Epithelial cell of proximal tubule (primary cell): ENCODE measurements at regions not wholly inside any gene's neighbourhood (a gene's known extent, or its start where the extent isn't known, plus 50 kb on each side); places are given as distances from the start of the nearest gene placed in this dataset.

Experiments
- DNase-seq: peaks from one replicate; pipeline ENCODE4 v3.0.0-alpha.2; 2011; ENCODE audit warnings: low read depth
- H3K4me3 ChIP-seq: 2 replicates; pipeline ENCODE4 v1.5.1; 2011; ENCODE audit warnings: low read depth, mild to moderate bottlenecking, low read length
- TF ChIP-seq, protein P1 (sequence below): conservative IDR thresholded peaks from 2 replicates; pipeline ENCODE4 v1.5.1; 2012; ENCODE audit warnings: low read depth, mild to moderate bottlenecking, low read length

DNA sequence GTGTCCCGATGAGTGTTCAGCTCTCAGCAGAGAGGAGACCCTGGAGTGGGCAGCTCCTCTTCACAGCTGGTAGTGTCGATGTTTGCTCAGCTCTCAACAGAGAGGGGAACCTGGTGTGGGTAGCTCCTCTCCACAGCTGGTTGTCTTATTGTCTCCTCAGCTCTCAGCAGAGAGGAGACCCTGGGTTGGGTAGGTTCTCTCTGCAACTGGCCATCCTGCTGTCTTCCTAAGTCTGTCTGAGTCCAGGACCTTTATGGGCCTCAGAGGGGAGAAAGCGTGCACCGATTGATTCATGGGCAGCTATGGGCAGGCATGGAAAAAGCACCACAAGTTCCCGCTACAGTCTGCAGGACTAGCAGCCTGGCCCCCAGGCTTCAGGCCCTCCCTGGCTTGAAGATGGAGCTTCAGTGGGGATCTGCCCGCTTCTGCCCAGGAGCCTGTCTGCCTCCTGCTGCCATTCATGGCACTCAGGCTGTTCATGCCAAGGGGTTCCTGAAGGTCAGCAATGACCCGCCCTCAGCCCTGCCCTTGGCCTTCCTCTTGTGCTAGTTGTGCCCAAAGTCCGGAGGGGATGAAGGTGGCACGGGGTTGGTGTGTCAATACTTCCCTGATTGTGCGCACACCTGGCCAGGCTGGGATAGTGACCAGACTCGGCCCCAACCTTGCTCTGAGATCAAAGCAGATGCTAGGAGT, 224.2 kb downstream of the KCNC2 start:
- DNase-seq = no peak
- TF ChIP-seq, protein P1, sequence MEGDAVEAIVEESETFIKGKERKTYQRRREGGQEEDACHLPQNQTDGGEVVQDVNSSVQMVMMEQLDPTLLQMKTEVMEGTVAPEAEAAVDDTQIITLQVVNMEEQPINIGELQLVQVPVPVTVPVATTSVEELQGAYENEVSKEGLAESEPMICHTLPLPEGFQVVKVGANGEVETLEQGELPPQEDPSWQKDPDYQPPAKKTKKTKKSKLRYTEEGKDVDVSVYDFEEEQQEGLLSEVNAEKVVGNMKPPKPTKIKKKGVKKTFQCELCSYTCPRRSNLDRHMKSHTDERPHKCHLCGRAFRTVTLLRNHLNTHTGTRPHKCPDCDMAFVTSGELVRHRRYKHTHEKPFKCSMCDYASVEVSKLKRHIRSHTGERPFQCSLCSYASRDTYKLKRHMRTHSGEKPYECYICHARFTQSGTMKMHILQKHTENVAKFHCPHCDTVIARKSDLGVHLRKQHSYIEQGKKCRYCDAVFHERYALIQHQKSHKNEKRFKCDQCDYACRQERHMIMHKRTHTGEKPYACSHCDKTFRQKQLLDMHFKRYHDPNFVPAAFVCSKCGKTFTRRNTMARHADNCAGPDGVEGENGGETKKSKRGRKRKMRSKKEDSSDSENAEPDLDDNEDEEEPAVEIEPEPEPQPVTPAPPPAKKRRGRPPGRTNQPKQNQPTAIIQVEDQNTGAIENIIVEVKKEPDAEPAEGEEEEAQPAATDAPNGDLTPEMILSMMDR = no peak

DNA sequence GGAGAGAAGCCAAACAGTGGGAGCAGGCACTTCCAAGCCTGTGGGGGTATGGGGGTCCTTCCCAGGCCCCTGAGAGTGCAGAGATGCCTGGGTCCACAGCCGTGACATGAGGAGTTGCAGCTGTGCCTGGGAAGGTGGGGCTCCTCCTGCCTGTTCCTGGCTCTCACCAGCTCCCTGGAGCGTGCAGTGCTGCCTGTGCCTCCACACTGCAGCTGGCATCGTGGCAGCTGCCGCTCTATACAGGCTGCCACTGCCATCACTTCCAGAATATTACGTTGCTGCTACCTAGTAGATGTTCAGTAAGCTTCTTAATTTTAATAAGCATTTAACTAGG, 223.7 kb downstream of the KCNC2 start:
- TF ChIP-seq, protein P1 = no peak
- H3K4me3 ChIP-seq = no peak overlapping the region
- no peak for DNase-seq

More for the DNA sequence above, 224.2 kb downstream of the KCNC2 start:
- H3K4me3 ChIP-seq = no peak overlapping the region

DNA sequence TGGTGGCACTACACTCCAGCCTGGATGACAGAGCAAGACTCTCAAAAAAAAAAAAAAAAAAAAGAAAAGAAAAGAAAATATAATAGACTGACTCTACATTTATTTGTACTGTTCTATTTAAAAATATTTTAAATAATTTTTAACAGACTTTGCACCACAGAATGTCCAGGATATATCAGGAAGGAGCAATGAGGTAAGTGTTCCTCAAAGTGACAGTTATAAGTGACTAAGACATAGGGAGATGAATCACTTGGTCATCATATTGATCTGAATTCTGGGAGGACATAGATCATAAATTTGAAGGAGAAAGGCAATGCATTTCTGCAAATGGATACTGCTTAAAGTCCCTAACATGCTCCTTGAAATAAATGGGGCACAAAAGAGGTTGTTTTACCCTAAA, 221.5 kb downstream of the KCNC2 start:
- H3K4me3 ChIP-seq = no peak overlapping the region
- DNase-seq = no peak

More for the DNA sequence above, 221.5 kb downstream of the KCNC2 start:
- TF ChIP-seq, protein P1 = no peak
